ENCODE measurements at regions not wholly inside any gene's neighbourhood (a gene's known extent, or its start where the extent isn't known, plus 50 kb on each side); places are given as distances from the start of the nearest gene placed in this dataset.

DNA sequence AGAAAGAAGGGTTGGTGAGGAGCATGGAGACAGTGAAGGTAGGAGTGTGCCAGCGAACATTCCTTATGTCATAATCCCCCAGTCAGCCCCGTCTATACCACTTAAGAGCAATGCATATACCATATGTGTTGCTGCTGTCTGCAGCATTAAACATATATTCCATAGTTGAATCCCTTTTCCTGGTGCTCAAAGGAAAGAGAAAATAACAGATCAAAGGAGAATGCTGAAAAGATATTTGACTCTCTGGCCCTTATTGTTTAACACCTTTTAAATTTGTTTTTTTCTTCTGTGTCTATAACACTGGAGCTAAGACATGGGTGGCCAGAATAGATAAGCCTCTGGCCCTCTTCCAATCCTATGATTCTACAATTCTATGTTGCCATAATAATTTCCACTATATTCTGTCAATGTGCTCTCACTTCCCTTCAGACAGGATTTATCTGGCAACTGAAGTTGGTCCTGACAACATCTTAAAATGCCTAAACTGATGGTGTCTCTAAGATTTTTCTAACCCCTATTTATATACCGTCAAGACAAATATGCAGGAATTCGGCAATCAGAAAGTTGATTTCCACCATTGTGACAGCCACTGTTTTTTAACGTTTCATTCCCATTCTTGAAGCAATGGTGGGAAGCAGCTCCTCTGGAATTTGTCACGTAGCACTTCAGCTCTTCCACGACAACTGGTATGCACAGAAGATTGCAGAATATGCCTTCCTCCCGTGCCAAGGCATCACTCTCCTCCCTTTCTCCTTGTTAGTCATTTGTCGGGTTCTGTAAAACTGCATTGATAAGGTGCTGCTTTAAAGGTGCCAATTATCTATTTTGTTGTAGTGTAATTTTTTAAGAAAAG lies 204.7 kb downstream of the BCAT1 start:
- Histone ChIP-seq H3K4me3 (ENCODE audit: low read depth in 1 of 2, low read length in 2 of 2) (no peak overlapping the region), H3K36me3 (ENCODE audit: control insufficient read depth in 1 of 2, insufficient read depth in 2 of 2, low read length in 2 of 2) (no peaks in the 10 kb centered on the region), H3K27me3 (ENCODE audit: low read depth, low read length) (no peaks in the 10 kb centered on the region), H3K9me3 (ENCODE audit: control insufficient read depth in 1 of 2, low read length in 2 of 2) (no peaks in the 10 kb centered on the region), H3K27ac (ENCODE audit: low read length) (no peak overlapping the region), H3K4me1 (ENCODE audit: control insufficient read depth in 1 of 2, insufficient read depth in 2 of 2, low read length in 2 of 2) (no peaks in the 10 kb centered on the region)

DNA sequence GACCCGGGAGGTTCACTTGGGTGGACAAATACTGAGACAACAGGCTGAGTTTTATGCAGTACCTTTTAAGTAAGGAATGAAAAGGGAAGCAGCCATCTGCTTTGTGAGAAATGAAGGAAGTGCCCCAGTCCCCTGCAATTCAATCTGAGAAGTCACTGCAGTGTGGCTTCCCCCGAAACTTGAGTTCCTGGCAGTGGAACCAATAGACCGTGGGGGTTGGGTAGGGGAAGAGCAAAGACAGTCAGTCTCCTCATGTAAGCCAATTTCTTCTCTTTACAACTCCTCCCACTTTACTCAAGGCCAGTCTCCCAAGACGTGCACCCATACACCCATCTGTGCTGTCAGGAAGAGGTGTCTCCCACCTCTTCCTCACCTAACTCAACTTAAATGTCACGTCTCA lies 206.5 kb downstream of the BCAT1 start:
- H3K27me3 ChIP-seq (ENCODE audit: low read depth, low read length) = no peaks in the 10 kb centered on the region
- no peaks in the 10 kb centered on the region for H3K4me1 ChIP-seq (ENCODE audit: control insufficient read depth in 1 of 2, insufficient read depth in 2 of 2, low read length in 2 of 2)
- H3K9me3 ChIP-seq (ENCODE audit: control insufficient read depth in 1 of 2, low read length in 2 of 2) = no peaks in the 10 kb centered on the region
- no peak overlapping the region for H3K27ac ChIP-seq (ENCODE audit: low read length)
- H3K36me3 ChIP-seq (ENCODE audit: control insufficient read depth in 1 of 2, insufficient read depth in 2 of 2, low read length in 2 of 2) = no peaks in the 10 kb centered on the region
- no peak overlapping the region for H3K4me3 ChIP-seq (ENCODE audit: low read depth in 1 of 2, low read length in 2 of 2)

DNA sequence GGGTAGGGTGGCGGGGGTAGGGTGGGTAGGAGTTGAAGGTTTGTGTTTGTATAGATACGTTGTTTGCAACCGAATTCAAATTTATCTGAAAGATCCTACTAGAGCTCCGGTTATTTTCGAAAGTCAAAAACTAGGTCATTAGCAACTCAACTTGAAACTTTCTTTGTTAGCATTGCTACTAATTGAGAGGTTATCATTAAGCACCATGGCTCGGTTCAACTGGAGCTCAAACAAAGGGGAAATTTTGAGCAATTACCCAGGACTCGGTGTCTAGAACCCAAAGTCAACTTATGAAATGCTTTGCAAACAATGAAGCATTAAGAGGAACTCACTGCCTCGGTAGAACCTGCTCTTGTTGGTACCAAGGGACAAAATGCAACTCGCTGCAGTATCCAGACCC lies 207.7 kb downstream of the BCAT1 start:
- no peaks in the 10 kb centered on the region for H3K4me1 ChIP-seq (ENCODE audit: control insufficient read depth in 1 of 2, insufficient read depth in 2 of 2, low read length in 2 of 2)
- no peak overlapping the region for H3K4me3 ChIP-seq (ENCODE audit: low read depth in 1 of 2, low read length in 2 of 2)
- H3K36me3 ChIP-seq (ENCODE audit: control insufficient read depth in 1 of 2, insufficient read depth in 2 of 2, low read length in 2 of 2) = no peaks in the 10 kb centered on the region
- no peaks in the 10 kb centered on the region for H3K9me3 ChIP-seq (ENCODE audit: control insufficient read depth in 1 of 2, low read length in 2 of 2)
- no peaks in the 10 kb centered on the region for H3K27me3 ChIP-seq (ENCODE audit: low read depth, low read length)
- H3K27ac ChIP-seq (ENCODE audit: low read length) = no peak overlapping the region

DNA sequence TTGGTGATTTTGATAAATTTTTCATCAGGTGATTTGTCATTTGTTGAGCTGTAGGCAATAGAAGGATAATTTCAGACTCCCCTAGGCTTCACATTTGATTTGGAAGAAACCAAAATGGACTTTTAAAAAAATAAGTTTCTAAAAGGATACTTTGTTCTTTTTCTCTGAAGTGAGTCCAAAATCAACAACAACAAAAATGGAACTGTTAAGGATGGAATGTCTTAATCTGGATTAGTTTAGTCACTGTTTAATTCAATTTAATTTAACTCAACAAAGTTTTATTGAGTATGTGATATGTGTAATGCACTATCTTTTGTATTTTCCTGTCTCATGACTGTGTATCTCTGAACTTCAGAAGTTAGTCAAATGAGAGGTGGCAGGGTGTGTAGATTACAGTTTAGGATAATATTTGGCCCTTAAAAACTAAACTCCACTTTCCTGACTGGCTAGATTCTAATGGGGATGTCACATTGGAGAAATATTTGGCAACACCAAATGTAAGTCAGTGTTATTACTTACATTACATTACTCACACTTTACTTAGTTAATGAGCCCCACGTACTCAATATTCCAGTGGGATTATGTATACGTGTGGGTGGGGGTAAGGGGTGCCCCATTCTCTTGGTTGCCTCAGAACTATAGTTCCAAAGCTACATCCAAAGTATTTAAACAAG lies 209.7 kb downstream of the BCAT1 start:
- no peaks in the 10 kb centered on the region for H3K4me1 ChIP-seq (ENCODE audit: control insufficient read depth in 1 of 2, insufficient read depth in 2 of 2, low read length in 2 of 2)
- no peaks in the 10 kb centered on the region for H3K36me3 ChIP-seq (ENCODE audit: control insufficient read depth in 1 of 2, insufficient read depth in 2 of 2, low read length in 2 of 2)
- no peaks in the 10 kb centered on the region for H3K9me3 ChIP-seq (ENCODE audit: control insufficient read depth in 1 of 2, low read length in 2 of 2)
- no peak overlapping the region for H3K4me3 ChIP-seq (ENCODE audit: low read depth in 1 of 2, low read length in 2 of 2)
- no peaks in the 10 kb centered on the region for H3K27me3 ChIP-seq (ENCODE audit: low read depth, low read length)
- H3K27ac ChIP-seq (ENCODE audit: low read length) = no peak overlapping the region

DNA sequence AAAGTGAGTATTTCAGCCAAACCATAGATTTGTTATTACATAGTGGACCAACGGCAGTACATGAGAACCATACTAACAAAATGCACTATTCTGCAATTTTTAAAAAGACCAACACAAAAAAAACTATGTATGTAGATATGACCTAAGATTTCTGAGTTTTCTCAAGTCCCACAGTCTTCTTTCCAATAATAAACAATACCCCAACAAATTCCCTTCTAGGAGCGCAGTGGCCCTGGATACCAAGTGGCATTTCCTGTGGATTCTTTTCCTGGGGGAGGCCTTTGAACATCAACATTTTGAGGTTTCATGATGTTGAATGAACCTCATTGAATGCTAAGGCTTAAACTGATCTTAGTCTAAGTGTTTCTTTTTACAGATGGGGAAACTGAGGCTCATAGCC lies 210.5 kb downstream of the BCAT1 start:
- H3K4me1 ChIP-seq (ENCODE audit: control insufficient read depth in 1 of 2, insufficient read depth in 2 of 2, low read length in 2 of 2) = no peaks in the 10 kb centered on the region
- no peaks in the 10 kb centered on the region for H3K36me3 ChIP-seq (ENCODE audit: control insufficient read depth in 1 of 2, insufficient read depth in 2 of 2, low read length in 2 of 2)
- H3K27ac ChIP-seq (ENCODE audit: low read length) = no peak overlapping the region
- no peaks in the 10 kb centered on the region for H3K27me3 ChIP-seq (ENCODE audit: low read depth, low read length)
- no peaks in the 10 kb centered on the region for H3K9me3 ChIP-seq (ENCODE audit: control insufficient read depth in 1 of 2, low read length in 2 of 2)
- no peak overlapping the region for H3K4me3 ChIP-seq (ENCODE audit: low read depth in 1 of 2, low read length in 2 of 2)

DNA sequence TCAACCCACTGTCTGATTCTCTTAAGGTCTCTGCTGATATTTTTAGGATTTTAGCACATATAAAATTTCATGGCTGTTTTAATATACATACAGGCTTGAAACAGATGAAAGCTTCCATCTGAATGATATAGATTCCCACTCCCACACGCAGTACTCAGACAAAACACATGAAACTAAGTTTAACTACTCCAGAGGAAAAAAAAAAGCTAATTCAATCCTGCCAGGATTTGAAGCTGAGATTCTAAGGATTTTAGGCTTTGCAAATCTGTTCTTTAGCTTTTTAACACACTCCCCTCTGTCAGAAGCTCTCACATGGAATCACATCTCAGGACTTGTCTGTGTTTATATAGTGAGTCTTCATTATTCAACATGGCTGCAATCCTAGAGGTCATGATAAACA lies 217.3 kb downstream of the BCAT1 start:
- H3K36me3 ChIP-seq (ENCODE audit: control insufficient read depth in 1 of 2, insufficient read depth in 2 of 2, low read length in 2 of 2) = no peaks in the 10 kb centered on the region
- no peaks in the 10 kb centered on the region for H3K27me3 ChIP-seq (ENCODE audit: low read depth, low read length)
- H3K4me3 ChIP-seq (ENCODE audit: low read depth in 1 of 2, low read length in 2 of 2) = no peak overlapping the region
- no peaks in the 10 kb centered on the region for H3K9me3 ChIP-seq (ENCODE audit: control insufficient read depth in 1 of 2, low read length in 2 of 2)
- H3K4me1 ChIP-seq (ENCODE audit: control insufficient read depth in 1 of 2, insufficient read depth in 2 of 2, low read length in 2 of 2) = no peaks in the 10 kb centered on the region
- no peak overlapping the region for H3K27ac ChIP-seq (ENCODE audit: low read length)

DNA sequence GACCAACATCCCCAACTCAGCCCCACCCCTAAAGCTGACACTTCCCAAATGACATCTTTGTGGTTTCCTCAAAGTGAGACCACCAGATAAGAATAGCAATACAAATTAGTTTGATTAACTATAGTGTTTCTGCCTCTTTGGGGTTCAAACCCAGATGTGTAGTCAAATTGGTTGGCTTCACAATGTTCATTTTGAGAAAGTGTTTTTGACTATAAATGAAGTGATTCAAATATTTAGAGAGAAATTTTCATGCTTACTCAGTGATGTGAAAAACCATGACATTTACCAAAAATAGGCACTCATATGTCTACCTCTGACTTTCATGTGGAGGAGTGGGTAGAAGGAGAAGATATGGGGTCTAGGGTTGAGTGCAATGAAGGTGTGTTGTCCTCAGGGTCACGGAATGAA lies 218.4 kb downstream of the BCAT1 start:
- H3K27ac ChIP-seq (ENCODE audit: low read length) = no peak overlapping the region
- H3K36me3 ChIP-seq (ENCODE audit: control insufficient read depth in 1 of 2, insufficient read depth in 2 of 2, low read length in 2 of 2) = no peaks in the 10 kb centered on the region
- H3K9me3 ChIP-seq (ENCODE audit: control insufficient read depth in 1 of 2, low read length in 2 of 2) = no peaks in the 10 kb centered on the region
- no peaks in the 10 kb centered on the region for H3K4me1 ChIP-seq (ENCODE audit: control insufficient read depth in 1 of 2, insufficient read depth in 2 of 2, low read length in 2 of 2)
- no peak overlapping the region for H3K4me3 ChIP-seq (ENCODE audit: low read depth in 1 of 2, low read length in 2 of 2)
- no peaks in the 10 kb centered on the region for H3K27me3 ChIP-seq (ENCODE audit: low read depth, low read length)

DNA sequence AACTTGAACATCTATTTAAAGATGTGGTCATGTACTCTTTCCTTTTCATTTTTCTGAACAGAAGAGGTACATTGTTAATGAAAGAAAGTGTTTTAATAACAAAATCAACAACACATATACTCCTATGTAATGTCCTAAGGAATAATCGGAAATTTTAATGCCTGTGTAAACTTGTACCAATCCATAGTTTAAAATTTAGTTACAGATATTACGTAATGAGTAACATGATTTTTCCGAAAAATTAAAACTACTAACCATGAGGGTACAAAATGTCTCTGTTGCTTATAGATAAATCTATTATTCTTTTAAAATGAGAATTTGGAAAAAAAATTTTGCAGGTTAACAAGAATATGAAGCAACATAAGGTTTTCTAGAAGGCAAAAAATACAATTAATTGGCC lies 220.1 kb downstream of the BCAT1 start:
- H3K4me1 ChIP-seq (ENCODE audit: control insufficient read depth in 1 of 2, insufficient read depth in 2 of 2, low read length in 2 of 2) = no peaks in the 10 kb centered on the region
- H3K36me3 ChIP-seq (ENCODE audit: control insufficient read depth in 1 of 2, insufficient read depth in 2 of 2, low read length in 2 of 2) = no peaks in the 10 kb centered on the region
- H3K27me3 ChIP-seq (ENCODE audit: low read depth, low read length) = no peaks in the 10 kb centered on the region
- H3K27ac ChIP-seq (ENCODE audit: low read length) = no peak overlapping the region
- H3K9me3 ChIP-seq (ENCODE audit: control insufficient read depth in 1 of 2, low read length in 2 of 2) = no peaks in the 10 kb centered on the region
- no peak overlapping the region for H3K4me3 ChIP-seq (ENCODE audit: low read depth in 1 of 2, low read length in 2 of 2)

DNA sequence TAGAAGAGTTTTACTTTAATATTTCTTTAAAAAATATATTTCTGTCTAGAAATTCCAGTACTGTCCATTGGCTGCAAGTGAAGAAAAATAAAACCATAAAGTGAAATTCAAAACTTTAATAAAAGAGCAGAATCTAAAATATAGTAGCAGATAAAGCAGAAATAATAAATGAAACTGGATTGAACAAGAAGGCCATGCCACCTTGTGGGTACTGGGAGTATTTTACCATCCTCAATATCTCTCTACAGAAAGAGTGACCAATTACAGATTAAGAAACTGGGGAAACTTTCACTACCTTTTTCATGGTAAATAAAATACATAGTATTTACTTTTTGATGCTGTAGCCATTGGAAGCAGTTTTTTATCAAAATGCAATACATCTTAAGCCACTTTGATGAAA lies 220.5 kb downstream of the BCAT1 start:
- H3K9me3 ChIP-seq (ENCODE audit: control insufficient read depth in 1 of 2, low read length in 2 of 2) = no peaks in the 10 kb centered on the region
- H3K27ac ChIP-seq (ENCODE audit: low read length) = no peak overlapping the region
- H3K36me3 ChIP-seq (ENCODE audit: control insufficient read depth in 1 of 2, insufficient read depth in 2 of 2, low read length in 2 of 2) = no peaks in the 10 kb centered on the region
- no peak overlapping the region for H3K4me3 ChIP-seq (ENCODE audit: low read depth in 1 of 2, low read length in 2 of 2)
- no peaks in the 10 kb centered on the region for H3K27me3 ChIP-seq (ENCODE audit: low read depth, low read length)
- H3K4me1 ChIP-seq (ENCODE audit: control insufficient read depth in 1 of 2, insufficient read depth in 2 of 2, low read length in 2 of 2) = no peaks in the 10 kb centered on the region

DNA sequence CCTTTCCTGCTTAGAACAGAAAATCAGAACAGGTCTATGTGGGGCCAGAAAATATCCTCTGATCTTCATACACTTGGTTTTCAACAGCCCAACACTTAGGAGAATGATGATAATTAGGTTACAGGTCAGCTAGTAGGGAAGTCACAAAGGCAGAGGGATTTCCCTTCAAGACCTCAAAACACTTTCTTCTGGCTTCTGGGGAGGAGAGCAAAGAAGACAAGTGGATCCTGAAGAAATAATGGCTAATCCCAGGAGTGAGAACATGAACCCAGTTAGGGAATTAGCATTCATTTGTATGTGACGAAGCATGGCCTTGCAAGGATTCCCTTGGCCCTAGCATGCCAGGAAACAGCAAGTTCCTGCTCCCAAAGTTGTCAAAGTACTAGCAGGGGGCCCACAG lies 223.3 kb downstream of the BCAT1 start:
- H3K4me1 ChIP-seq (ENCODE audit: control insufficient read depth in 1 of 2, insufficient read depth in 2 of 2, low read length in 2 of 2) = no peaks in the 10 kb centered on the region
- H3K27ac ChIP-seq (ENCODE audit: low read length) = no peak overlapping the region
- H3K4me3 ChIP-seq (ENCODE audit: low read depth in 1 of 2, low read length in 2 of 2) = no peak overlapping the region

DNA sequence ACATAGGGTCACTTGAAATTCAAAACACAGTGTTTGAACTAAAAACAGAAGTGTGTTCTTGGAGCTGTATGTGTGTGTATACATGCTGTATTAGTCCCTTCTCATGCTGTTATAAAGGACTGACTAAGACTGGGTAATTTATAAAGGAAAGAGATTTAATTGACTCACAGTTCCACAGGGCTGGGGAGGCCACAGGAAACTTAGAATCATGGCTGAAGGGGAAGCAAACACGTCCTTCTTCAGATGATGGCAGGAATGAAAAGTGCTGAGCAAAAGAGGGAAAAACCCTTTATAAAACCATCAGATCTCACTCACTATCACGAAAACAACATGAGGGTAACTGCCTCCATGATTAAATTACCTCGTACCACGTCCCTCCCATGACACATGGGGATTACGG lies 224.1 kb downstream of the BCAT1 start:
- Histone ChIP-seq H3K36me3 (ENCODE audit: control insufficient read depth in 1 of 2, insufficient read depth in 2 of 2, low read length in 2 of 2) (no peaks in the 10 kb centered on the region), H3K4me1 (ENCODE audit: control insufficient read depth in 1 of 2, insufficient read depth in 2 of 2, low read length in 2 of 2) (no peaks in the 10 kb centered on the region), H3K9me3 (ENCODE audit: control insufficient read depth in 1 of 2, low read length in 2 of 2) (peaks cover 0 to 7% of the 10 kb centered on the region in 2 donors), H3K27me3 (ENCODE audit: low read depth, low read length) (no peaks in the 10 kb centered on the region), H3K27ac (ENCODE audit: low read length) (no peak overlapping the region), H3K4me3 (ENCODE audit: low read depth in 1 of 2, low read length in 2 of 2) (no peak overlapping the region)

More for the DNA sequence above, 223.3 kb downstream of the BCAT1 start:
- no peaks in the 10 kb centered on the region for H3K27me3 ChIP-seq (ENCODE audit: low read depth, low read length)
- H3K36me3 ChIP-seq (ENCODE audit: control insufficient read depth in 1 of 2, insufficient read depth in 2 of 2, low read length in 2 of 2) = no peaks in the 10 kb centered on the region
- peaks cover 0 to 7% of the 10 kb centered on the region in 2 donors for H3K9me3 ChIP-seq (ENCODE audit: control insufficient read depth in 1 of 2, low read length in 2 of 2)
